ENCODE measurements at regions not wholly inside any gene's neighbourhood (a gene's known extent, or its start where the extent isn't known, plus 50 kb on each side); places are given as distances from the start of the nearest gene placed in this dataset.

- no peak for TF ChIP-seq CTCF (IDR thresholded peaks at IDR 0.05)
- no peak for TF ChIP-seq ZFX (IDR thresholded peaks at IDR 0.05; ENCODE audit: borderline replicate concordance)
These were observed 894.4 kb downstream of the TBC1D22A start for GRCh38 chr22:47656806-47657205.
